ENCODE measurements at regions not wholly inside any gene's neighbourhood (a gene's known extent, or its start where the extent isn't known, plus 50 kb on each side); places are given as distances from the start of the nearest gene placed in this dataset.

DNA sequence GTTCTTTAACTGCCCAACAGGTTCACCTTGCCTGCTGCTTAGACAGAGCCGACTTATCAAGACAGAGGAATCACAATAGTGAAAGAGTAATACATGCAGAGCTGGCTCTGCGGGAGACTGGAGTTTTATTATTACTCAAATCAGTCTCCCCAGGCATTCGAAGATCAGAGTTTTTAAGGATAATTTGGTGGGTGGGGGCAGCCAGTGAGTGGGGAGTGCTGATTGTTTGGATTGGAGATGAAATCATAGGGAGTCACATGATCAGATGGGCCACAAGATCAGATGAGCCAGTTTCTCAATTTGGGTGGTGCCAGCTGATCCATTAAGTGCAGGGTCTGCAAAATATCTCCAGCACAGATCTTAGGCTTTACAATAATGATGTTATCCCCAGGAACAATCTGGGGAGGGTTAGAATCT, 131.3 kb downstream of the AKR1D1 start:
- TF ChIP-seq POLR2A (IDR thresholded peaks at IDR 0.05; ENCODE audit: low read length) = no peak
- no peak for TF ChIP-seq KDM5A (IDR thresholded peaks at IDR 0.05)
- no peak for TF ChIP-seq BHLHE40 (IDR thresholded peaks at IDR 0.05; ENCODE audit: low read depth, low read length)
- TF ChIP-seq HOXB5 (CRISPR knock-in tag; IDR thresholded peaks at IDR 0.05) = no peak
